HFF-Myc (cell line): ENCODE measurements at regions not wholly inside any gene's neighbourhood (a gene's known extent, or its start where the extent isn't known, plus 50 kb on each side); places are given as distances from the start of the nearest gene placed in this dataset.
"Not testable (repeated sequence)": the region's sequence is repeated elsewhere in the genome, so short reads cannot be mapped to it uniquely, and the experiment has no call there.

ENCODE experiments used
- DNase-seq: peaks from one replicate; pipeline ENCODE4 v3.0.0-alpha.2; 2011; ENCODE audit warnings: low read depth; ENCODE audit errors: extremely low read depth
- H3K4me3 ChIP-seq: replicated peaks from 2 replicates; pipeline ENCODE4 v1.5.1; 2011; ENCODE audit warnings: low read depth, mild to moderate bottlenecking, control low read depth, low read length
- TF ChIP-seq, protein P1 (sequence below): IDR thresholded peaks from 2 replicates; pipeline ENCODE4 v1.5.1; 2012; ENCODE audit warnings: mild to moderate bottlenecking, low read depth, low read length, control low read depth; ENCODE audit errors: missing control alignments

DNA sequence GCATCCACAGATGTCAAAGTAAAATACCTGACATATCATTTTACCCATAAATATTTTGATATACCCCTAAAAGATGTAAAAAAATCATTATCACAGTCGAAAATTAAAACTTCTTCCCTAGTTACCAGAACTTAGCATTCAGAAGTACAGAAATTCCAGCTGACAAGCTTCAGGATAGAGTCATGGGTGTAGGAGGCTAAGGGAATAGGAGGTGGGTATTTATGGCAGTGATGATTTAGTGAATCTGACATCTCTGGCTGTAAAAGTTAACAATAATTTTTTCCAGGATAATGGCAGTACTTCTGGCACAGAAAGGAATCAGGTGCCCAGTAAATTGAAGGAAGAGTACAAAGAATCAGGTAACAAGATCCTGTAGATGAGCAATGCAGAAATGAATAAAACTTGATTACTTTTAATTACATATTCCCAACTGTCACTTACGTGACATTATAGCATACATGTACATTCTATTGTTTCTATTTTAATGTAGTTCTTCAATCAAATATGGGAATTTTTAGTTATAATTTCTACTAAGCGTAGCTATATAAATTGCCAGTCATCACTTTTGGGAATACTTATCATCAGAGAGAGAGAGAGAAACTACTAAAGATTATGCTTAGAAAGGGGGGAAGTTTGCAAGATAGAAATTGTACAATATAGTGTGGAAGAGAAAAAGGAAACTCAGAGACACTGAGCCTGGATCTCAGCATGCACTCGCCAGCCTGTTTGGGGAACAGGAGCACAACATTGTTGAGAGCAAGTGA is 143.4 kb downstream of the TMEM144 start:
- no peak overlapping the region for H3K4me3 ChIP-seq
- TF ChIP-seq, protein P1, sequence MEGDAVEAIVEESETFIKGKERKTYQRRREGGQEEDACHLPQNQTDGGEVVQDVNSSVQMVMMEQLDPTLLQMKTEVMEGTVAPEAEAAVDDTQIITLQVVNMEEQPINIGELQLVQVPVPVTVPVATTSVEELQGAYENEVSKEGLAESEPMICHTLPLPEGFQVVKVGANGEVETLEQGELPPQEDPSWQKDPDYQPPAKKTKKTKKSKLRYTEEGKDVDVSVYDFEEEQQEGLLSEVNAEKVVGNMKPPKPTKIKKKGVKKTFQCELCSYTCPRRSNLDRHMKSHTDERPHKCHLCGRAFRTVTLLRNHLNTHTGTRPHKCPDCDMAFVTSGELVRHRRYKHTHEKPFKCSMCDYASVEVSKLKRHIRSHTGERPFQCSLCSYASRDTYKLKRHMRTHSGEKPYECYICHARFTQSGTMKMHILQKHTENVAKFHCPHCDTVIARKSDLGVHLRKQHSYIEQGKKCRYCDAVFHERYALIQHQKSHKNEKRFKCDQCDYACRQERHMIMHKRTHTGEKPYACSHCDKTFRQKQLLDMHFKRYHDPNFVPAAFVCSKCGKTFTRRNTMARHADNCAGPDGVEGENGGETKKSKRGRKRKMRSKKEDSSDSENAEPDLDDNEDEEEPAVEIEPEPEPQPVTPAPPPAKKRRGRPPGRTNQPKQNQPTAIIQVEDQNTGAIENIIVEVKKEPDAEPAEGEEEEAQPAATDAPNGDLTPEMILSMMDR = no peak
- no peak for DNase-seq

DNA sequence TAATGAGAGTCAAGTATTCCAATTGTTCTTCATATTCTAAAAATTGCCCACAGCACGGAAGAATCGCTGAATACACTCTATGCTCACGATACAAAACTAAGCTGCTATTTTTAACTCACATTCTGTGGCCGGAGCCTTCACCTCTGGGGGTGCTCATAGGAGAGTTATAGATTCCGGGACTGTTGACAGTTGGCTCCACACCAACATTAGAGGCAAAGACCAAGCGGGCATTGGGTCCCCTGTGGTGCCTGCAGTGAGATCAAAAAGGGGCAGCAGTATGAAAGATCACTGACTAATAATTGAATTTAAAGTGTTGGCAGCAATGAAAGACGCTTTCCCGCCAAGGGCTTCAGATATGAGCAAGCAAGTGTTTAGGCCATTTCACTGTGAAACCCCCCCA is 146.0 kb downstream of the TMEM144 start:
- TF ChIP-seq, protein P1 = no peak
- H3K4me3 ChIP-seq = no peak overlapping the region
- DNase-seq = no peak

DNA sequence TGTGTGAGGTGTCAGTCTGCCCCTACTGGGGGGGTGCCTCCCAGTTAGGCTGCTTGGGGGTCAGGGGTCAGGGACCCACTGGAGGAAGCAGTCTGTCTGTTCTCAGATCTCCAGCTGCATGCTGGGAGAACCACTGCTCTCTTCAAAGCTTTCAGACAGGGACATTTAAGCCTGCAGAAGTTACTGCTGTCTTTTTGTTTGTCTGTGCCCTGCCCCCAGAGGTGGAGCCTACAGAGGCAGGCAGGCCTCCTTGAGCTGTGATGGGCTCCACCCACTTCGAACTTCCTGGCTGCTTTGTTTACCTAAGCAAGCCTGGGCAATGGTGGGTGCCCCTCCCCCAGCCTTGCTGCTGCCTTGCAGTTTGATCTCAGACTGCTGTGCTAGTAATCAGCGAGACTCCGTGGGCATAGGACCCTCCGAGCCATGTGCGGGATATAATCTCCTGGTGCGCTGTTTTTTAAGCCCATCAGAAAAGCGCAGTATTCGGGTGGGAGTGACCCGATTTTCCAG is 153.7 kb upstream of the RXFP1 start:
- not testable (repeated sequence) for H3K4me3 ChIP-seq, DNase-seq

DNA sequence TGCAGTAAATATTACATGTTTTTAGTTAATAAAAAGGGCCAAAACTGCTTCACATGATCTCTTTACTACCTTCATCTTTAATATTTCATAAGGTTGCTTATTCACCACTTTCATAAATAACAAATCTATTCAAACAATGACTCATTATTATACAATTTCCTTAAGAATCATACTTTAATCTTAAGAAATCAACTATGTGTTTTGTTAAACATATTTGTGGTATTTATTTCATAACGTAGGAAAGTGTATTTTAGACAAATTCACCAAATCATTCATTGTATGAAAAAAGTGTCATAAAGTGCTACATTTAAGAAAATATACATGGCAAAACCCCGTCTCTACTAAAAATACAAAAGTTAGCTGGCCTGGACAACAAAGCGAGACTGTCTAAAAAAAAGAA is 150.5 kb upstream of the RXFP1 start:
- TF ChIP-seq, protein P1 = no peak
- DNase-seq = no peak
- no peak overlapping the region for H3K4me3 ChIP-seq

DNA sequence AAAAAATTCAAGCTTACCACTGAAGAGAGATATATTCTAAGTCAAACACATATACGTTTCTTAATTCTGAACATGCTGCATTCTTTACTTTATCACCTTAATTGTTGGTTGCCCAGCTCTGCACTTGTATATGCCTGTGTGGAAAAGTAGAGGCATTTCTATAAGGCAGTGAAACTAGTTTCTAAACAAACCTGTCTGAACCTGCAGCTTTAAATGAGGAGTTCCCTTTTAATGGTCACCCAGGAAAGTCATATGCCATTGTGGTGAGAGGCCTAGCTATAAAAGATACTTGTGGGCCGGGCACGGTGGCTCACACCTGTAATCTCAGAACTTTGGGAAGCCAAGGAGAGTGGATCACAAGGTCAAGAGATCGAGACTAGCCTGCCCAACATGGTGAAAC is 147.4 kb upstream of the RXFP1 start:
- TF ChIP-seq, protein P1 = no peak
- DNase-seq = no peak
- no peak overlapping the region for H3K4me3 ChIP-seq

DNA sequence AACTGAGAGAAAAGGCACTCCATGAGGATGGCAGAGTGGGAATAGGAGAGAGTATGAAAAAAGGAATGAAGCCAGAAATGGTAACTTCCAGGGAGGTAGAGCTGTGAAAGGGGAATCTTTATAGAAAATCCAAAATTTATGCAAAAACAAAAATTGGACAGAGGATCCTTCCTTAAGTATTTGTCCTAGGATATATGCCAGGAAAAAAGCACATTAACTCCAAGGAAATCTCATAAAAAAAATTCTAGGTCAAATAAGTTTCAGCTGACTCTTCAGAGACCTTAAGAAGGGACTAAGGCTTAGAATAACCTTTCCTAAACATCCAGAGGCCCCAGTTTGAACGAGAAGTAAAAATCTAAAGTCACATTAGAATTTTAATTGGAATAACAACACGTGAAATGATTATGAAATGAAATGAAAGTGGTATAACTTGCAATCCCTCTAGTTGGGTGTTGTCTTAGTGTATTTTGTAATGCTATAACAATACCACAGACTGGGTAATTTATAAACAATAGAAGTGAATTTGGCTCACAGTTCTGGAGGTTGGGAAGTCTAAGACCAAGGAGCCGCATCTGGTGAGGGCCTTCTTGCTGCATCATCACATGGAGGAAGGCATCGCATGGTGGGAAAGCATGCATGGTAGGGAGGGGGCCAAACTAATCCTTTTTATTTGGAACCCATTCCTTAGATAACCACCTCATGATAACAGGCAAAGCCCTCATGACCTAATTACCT is 145.4 kb upstream of the RXFP1 start:
- TF ChIP-seq, protein P1 = no peak
- no peak overlapping the region for H3K4me3 ChIP-seq
- DNase-seq = no peak

DNA sequence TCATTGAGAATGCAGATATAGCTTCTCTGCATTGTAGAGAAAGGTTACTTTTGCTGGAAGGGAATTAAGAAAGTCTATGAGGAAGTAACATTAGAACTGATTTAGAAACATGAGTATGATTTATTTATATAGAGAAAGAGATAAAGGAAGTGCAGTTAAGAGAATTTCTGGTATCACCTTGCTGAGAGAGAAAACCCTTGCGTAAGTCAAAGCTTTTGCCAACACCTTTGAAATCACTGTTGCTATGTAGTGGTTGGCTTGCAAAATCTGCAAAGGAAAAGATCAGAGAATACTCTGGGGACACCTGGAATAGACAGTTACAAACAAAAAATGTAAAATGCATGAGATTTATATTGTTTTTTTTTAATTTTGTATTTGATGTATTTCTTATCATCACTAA is 137.3 kb upstream of the RXFP1 start:
- DNase-seq = no peak
- no peak overlapping the region for H3K4me3 ChIP-seq
- TF ChIP-seq, protein P1 = no peak
